Transverse colon (tissue), 3 donors: ENCODE measurements at regions not wholly inside any gene's neighbourhood (a gene's known extent, or its start where the extent isn't known, plus 50 kb on each side); places are given as distances from the start of the nearest gene placed in this dataset.

ENCODE experiments used
- POLR2A ChIP-seq: fragments of 450-650 bp; IDR thresholded peaks from one replicate; pipeline ENCODE4 v1.6.1; 2016; ENCODE audit warnings: antibody characterized with exemption, mild to moderate bottlenecking, moderate library complexity
- TF ChIP-seq, protein P1 (sequence below), 5 experiments: fragments of 200-600 bp in 3 of 5; fragments of 450-650 bp in 2 of 5; sonication (generic) in 3 of 5; IDR thresholded peaks; 1 replicate in 2 of 5; 2 replicates in 3 of 5; pipeline ENCODE4 v1.5.1; 2016 to 2017; ENCODE audit warnings: antibody characterized with exemption in 5 of 5, inconsistent platforms in 3 of 5, mild to moderate bottlenecking in 2 of 5, moderate library complexity in 1 of 5

DNA sequence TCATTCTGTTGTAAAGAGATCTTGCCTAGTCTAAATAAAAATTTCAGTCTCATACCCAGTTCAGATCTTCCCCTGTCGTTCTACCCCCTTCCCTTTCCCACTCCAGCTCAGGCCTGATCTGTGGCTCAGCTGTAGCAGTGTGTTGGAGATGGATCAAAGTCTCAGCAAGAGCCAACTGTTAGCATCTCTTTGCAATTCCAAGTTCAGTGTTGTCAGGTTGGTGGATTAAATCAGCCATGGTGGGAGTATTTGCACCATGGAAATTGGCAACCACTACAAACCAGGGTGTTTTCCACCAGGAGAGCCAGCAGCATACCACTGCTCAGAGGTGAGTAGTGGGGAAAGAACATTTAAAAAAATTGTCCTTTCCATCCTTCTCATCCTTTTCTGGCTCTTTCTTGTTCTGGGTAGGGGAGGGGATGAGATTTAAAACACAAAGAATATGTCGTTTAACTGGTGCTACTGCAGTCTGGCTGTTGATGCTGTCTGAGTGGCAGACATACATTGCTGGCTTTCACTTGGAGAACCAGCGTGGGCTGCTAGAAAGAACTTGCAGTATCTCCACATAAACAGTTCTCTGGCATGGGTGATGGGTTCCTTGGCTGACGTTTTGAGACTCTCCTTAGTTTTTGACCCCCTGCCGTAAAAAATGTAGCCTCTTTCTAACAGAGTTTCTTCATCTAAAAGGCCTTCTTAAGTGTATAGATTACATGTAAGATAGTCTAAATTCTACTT is 514.1 kb downstream of the RAB38 start:
- no peak for TF ChIP-seq POLR2A
- TF ChIP-seq, protein P1, sequence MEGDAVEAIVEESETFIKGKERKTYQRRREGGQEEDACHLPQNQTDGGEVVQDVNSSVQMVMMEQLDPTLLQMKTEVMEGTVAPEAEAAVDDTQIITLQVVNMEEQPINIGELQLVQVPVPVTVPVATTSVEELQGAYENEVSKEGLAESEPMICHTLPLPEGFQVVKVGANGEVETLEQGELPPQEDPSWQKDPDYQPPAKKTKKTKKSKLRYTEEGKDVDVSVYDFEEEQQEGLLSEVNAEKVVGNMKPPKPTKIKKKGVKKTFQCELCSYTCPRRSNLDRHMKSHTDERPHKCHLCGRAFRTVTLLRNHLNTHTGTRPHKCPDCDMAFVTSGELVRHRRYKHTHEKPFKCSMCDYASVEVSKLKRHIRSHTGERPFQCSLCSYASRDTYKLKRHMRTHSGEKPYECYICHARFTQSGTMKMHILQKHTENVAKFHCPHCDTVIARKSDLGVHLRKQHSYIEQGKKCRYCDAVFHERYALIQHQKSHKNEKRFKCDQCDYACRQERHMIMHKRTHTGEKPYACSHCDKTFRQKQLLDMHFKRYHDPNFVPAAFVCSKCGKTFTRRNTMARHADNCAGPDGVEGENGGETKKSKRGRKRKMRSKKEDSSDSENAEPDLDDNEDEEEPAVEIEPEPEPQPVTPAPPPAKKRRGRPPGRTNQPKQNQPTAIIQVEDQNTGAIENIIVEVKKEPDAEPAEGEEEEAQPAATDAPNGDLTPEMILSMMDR (IDR thresholded peaks at IDR 0.05), result no peak
